GM21723 (cell line): ENCODE measurements at regions not wholly inside any gene's neighbourhood (a gene's known extent, or its start where the extent isn't known, plus 50 kb on each side); places are given as distances from the start of the nearest gene placed in this dataset.
"Not testable (repeated sequence)": the region's sequence is repeated elsewhere in the genome, so short reads cannot be mapped to it uniquely, and the experiment has no call there.

Experiments
- ATAC-seq: cut with Tn5 transposase; IDR thresholded peaks from one replicate; pipeline ENCODE4 v1.9.1; 2021; ENCODE audit warnings: mild to moderate bottlenecking, moderate library complexity; ENCODE audit not compliant: unreplicated experiment

DNA sequence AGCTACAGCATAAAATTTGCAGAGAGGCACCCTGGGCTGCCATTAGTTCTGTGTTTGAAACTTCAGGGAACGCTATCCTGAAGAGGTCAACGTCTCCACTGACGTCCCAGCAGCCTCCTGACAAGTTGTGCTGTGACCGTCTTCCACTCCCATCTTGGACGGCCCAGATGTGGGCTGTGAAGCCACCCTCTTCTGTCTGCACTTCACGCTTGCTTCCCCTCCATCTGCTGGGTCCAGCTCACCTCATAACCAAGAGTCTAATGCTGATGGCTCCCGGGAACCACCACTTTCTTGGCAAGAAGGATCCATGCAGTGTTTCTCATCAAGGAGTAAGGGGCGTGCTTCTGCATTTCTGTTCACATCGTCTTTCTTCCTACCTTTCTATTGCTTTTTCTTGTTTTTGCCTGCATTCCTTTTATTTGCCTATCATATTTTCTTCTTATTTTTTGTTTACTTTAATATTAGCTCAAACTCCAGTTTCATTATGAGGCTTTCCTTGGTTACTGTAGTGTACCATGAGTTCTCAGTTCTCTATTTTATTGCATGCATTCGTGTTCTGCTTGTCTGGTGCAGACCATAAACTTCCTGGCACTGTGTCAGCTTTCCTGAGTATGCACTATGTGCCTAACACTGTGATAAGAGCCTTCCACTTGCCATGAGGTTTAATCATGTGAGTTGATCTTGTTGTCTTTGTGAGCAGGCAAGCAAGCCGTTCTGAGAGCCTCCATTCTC lies 631.8 kb upstream of the RAB6C start:
- ATAC-seq = peak; percentile 100

DNA sequence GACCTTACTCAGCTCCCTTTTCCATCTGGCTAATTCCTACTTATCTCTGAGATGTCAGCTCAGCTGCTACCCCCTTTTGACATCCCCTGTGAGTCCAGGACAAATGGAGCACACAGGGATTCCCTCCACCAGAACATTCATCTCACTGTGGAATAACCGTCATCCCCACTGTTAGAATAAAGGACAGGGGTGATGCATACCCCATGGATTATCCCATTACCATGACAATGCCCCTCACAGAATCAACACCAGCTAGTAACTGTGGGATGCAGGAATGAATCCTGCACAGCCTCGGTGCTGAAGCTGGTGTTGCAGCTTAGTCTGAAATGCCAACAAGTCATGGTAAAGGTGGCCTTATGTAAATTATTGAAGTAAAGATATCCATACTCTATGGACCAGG lies 624.8 kb upstream of the RAB6C start:
- no peak for ATAC-seq

DNA sequence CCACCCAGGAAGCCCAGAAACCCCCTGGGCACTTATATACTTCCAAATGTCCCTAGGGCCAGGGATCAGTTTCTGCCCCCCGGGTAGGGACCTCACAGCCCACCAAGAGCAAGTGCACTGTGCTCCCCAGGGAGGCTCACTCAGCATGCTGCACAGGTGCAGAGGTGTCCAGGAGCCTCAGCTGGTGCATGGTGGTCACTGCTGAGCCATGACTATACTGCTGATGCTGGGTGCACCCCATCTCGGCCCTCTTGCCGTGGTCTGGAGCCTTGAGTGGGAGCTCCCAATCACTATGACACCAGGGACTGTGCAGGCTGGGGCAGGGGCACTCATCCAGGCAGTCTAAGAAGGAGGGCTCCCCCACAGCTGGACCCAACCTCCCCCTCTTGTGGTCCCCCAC lies 617.8 kb upstream of the RAB6C start:
- no peak for ATAC-seq

DNA sequence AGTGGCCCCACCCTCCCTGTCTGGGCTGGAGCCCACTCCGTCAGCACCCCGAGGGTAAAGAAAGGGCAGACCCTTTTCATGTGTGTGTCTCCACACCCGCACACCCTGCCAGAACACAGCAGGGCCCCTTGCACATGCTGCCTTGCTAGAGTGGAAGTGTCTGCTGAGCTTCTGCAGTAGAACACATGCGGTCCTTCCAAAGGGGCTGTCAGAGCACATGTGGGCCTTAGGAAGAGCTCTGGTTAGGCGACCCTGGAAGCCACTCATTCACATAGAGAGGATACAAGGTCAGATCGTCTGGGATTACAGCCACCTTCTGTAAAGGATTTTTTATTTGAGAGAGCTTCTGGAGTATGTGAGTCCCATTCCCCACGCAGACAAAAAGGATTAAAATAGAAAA lies 613.2 kb upstream of the RAB6C start:
- no peak for ATAC-seq

DNA sequence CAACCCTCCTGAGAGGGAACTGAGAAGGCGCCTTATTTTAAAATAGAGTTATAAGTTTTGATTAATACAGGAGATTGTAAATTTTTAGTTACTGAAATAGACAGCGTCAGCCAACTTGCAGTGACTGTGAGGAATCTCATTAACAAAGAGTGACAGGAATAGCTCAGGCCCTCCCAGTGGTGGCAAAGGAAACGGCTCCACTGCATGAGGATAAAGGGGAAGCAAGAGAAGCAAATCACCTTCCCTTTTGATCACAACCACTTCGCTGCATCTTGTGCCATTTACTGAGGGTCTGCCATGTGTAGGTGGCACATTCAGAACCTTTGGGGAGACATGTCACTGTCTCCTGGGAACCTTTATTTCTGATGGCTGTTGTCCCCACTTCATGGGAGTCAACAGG lies 612.4 kb upstream of the RAB6C start:
- no peak for ATAC-seq

DNA sequence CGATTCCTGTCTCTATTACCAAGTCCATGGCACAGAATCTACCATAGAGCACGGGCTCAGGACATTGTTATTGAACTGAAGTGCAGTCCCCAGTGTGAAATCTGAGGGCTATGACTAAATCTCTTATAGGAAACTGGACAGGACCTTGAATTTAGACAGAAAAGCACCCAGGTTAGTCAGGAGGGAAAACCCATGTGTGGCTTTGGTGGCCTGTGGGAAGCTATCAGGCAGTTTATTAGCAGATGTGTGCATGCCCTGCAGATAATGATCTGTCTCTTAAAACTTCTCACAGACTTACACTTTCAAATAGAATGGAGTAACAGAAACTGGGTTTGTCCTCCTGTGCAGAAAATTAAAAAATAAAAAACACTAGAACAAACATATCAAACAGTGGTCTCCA lies 610.0 kb upstream of the RAB6C start:
- no peak for ATAC-seq

DNA sequence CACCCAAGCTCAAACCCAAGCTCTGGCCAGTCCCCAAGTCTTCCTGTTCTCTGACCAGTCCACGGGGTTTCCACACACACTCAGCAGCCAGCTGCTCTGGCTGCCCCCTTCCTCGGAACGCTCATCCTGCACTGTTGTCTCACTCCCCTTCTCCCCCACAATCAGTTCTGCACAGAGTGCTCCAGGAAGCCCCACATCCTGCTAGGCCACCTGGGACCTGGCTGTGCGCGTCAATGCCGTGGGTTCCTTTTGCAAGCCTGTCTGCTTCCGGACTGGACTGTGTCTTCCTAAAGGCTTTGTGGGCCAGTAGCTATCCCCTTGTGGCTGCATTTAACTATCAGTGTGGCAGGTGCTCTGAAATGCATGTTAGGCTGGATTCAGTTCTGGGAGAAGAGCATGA lies 605.0 kb upstream of the RAB6C start:
- ATAC-seq = no peak

DNA sequence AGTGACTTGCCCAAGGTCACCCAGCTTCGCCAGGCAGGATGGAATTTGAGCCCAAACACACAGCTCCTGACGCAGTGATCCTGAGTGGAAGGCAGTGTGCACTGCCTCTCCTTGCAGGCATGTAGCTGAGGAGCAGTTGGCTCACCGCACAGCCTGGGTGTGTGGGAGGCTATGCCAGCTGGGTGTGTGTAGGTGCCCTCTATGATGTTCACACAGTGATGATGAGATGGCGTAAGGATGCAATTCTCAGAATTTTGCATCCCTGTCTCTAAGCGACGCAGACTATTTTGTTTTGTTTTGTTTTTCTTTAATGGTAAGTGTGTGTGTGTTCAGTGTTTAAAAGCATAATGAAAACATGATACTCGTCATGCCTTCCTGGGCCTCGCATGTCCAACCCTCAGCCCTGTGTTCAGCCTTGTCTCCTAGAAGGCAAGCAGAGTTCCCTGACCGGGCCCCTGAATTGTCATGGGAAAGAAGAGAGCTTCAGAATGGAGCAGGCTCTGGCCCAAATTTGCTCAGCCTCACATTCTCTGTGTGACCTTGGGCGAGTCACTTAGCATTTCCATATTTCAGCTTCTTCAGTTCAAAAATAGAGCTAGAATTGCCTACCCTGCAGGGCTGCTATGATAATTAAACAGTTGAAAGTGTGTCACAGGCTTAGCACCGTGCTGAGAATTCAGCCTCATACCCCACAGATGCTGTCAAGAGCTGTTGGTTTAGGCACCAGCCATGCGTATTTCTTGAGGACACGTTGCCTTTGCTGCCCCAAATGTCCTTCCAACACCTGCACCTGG lies 603.6 kb upstream of the RAB6C start:
- ATAC-seq = no peak

DNA sequence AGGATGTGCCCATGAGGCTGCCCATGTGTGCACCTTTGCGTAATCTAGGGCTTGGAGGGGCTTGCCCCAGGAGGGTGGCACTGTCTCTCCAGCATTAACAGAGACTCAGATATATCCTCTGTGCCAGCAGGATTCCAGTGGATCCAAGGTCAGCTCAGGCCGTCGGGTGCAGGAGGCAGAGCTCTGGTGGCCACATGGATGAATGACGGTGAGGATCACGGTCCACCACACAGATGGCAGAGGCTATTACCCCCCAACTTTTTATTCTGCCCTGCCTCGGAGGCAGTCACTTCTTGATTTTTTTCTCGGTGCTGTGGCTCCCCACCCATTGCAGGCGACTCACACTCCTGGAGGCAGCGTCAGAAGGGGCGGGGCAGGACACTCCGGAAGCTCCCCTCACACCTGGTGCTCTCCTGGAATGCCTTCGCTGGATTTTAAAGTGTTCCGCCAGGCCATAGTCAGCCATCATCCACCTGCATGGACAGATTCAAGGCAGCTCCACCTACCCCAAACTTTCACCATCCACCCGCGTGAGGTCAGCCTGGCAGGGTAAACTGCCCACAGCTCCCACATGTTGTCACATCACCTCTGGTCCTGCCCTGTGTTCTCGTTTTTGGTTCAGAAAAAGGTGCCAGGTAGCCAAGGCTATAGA lies 602.9 kb upstream of the RAB6C start:
- ATAC-seq = no peak

DNA sequence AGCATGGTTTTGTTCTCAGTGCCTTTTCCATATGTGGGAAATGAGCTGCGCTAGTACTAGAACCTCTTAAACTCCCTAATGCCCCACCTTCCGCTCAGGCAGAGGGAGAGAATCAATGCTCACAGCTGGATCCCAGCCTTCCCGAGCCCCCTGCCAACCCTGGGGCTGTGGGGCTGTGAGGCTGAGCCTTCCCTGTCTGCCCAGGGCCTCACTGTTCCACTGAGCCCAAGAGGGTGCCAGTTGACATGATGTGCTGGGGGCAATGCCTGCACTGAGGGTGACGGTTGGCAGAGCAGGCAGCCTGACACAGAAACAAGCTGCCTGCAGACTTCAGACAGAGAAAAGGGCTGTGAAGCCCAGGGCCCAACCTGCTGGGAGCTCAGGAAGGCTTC lies 602.4 kb upstream of the RAB6C start:
- ATAC-seq = no peak

DNA sequence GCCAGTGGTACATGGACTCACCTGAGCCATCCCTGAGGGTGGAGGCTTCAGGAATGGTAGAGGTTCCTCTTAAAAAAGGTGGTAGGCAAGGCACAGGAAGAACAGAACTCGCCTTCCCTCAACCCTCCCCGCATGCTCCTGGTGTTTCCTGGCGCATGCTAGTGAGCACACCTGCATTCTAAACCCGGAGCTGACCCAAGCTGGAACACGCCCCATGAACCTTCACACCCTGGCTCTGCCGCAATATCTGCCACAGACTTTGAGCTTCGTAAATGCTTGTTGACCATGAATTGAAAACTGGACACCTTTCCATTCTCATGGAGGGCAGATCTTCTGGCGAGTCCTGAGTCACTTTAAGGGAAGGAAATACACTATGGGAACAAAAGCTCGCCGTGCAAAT lies 601.3 kb upstream of the RAB6C start:
- no peak for ATAC-seq

DNA sequence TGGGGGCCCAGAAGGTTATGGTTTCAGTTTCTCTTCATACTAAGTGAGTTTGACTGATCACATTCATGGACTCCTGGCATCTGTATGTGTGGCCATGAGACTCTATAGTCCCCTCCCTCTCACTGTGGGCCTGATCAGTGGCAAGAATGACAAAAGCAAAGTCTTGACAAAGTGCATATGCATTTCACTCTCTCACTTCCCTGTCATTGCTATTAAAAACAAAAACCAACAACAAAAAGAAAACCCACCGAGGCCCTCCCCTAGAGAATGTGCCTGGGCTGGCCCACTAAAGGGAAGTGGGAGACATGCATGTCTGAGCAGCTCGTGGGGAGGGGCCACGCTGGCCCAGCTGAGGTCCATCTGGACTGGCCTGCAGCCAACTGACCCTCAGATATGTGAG lies 600.1 kb upstream of the RAB6C start:
- peak; percentile 74 for ATAC-seq

DNA sequence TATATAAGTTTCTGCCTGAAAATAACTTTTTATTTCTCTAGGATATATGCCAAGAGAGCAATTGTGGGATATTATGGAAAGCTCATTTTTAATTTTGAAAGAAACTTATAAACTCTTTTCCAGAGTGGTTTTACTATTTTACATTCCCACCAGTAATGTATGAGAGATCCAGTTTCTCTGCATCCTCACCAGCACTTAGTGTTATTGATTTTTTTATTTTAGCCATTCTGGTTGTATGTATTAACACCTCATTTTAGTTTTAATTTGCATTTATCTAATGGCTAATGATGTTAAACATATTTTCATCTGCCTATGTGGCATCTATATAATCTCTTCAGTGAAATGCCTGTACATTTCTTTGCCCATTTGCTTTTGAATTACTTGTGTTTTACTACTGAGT lies 597.7 kb upstream of the RAB6C start:
- ATAC-seq = no peak

DNA sequence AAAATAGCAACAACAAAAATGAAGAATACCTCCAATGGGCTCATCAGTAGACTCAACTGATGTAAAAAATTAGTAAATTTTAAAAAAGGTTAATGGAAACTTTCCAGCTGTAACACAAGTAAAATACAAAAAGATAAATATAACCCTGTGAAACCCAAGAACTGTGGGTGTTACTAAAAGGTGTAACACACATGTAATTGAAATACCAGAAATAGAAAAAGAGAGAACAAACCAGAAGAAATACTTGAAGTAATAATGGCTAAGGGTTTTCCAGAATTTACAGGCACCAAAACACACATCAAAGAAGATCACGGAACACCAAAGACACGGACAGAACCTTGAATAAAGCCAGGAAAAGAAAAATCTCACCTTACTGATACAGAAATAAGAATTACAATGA lies 590.6 kb upstream of the RAB6C start:
- no peak for ATAC-seq

DNA sequence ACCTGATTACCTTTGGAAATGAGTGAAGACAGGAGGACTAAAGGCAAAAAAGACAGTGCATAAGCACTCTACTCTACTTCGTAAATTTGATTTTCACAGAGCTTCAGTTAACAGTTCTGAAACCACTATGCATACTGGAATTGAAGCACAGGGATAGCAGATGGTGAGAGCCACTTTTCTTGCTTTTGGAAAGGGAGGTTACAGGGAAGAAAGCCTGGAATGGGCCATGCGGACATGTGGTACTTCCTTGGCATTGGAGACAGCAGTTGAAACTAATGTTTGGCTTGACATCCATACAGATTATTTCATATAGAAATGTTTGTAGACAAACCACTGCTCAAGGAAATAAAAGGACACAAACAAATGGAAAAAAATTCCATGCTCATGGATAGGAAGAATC lies 585.6 kb upstream of the RAB6C start:
- ATAC-seq = no peak

DNA sequence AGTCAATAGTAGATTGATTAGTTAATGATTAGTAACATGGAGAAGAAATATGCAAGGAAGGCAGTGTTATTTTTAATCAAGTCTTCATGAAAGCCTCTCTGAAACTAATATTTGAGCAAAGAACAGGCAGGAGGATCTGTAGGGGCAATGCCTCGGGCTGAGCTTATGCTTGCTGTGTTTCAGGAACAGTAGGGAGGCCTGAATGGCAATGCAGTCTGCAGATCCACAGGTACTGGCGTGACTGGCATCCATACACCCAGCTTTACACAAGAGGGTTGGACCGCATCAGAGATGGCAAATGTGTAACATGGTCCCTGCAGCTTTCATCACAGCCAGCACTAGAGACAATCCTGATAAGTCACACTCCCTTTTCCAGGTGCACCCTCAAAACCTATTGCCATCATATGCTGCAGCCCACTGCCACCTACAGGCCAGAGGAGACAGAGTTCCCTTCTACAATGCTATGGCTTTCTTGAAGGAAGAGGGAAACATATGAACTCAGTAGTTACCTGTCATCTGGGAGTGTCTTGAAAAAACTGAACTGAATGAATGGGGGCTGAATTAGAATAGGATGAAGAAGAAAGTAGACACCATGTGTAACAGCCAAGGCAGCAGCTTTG lies 582.4 kb upstream of the RAB6C start:
- peak; percentile 65 for ATAC-seq

DNA sequence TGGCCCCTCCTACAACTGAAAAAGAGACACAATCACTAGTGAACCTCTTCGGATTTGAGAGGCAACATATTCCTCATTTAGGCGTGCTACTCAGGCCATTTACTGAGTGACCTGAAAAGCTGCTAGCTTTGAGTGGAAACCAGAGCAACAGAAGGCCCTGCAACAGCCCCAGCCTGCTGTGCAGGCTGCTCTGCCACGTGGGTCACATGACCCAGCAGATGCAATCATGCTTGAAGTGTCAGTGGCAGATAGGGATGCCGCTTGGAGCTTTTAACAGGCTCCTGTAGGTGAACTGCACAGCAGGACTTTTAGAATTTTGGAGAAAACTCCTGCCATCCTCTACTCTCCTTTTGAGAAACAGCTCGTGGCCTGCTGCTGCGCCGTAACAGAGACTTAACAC lies 578.6 kb upstream of the RAB6C start:
- no peak for ATAC-seq

DNA sequence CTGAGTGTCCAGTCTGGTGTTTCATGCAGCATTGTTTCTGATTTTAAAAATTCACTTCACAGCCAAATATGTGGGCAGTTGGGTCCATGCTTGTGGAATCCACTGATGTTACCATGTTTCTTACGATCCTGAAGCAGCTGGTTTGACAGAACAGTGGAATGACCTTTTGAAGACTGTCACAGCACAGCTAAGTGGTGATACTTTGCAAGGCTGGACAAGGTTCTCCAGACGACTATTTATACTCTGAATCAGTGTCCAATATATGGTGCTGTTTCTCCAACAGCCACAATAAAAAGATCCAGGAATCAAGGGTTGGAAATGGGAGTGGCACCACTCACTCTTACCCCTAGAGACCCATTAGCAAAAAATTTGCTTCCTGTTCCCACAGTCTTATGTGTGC lies 577.4 kb upstream of the RAB6C start:
- ATAC-seq = no peak

DNA sequence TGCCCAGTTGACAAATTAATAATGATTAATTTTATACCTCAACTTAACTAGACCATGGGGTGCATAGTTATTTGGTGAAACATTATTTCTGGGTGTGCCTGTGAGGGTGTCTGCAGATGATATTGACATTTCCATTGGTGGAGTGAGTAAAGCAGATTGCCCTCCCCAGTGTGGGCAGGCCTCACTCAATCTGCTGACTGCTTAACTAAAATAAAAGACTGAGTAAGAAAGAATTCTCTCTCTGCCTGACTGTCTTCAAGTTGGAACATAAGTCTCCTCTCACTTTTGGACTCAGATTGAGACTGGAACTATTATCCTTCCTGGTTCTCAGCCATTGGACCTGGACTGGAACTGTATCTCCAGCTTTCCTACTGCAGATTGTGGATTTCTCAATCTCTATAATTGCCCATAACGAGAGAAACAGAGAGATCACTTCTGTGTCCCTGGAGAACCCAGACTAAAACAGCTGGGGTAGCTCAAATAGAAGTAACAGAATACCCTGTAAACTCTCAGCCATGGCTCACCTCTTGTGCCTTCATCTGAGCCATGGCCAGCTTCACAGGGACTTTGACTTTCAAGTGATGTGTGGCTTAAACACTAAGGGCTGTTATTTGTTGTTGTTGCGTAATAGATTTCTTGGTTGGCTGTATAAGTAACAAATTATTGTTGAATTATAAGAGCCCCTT lies 575.3 kb upstream of the RAB6C start:
- ATAC-seq = no peak

DNA sequence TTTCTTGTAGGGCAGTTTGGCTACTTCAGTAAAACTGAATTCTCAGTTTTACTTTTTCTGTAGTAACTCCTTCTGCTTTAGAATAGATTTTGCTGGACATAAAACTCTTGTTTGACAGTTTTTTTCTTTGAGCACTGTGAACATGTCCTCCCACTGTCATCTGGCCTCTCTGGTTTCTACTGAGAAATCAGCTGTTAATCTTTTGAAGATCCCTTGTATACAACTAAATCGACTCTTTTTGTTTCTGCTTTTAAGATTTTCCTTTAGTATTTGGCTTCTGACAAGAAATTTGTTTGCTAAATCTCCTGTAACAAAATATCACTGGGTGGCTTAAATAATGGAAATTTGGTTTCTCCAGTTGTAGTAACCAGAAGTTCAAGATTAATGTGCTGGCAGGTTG lies 570.9 kb upstream of the RAB6C start:
- no peak for ATAC-seq

DNA sequence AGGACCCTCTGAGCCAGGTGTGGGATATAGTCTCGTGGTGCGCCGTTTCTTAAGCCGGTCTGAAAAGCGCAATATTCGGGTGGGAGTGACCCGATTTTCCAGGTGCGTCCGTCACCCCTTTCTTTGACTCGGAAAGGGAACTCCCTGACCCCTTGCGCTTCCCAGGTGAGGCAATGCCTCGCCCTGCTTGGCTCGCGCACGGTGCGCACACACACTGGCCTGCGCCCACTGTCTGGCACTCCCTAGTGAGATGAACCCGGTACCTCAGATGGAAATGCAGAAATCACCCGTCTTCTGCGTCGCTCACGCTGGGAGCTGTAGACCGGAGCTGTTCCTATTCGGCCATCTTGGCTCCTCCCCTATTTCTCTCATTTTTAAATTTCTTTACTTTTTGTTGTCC lies 562.4 kb upstream of the RAB6C start:
- not testable (repeated sequence) for ATAC-seq
